ENCODE measurements at regions not wholly inside any gene's neighbourhood (a gene's known extent, or its start where the extent isn't known, plus 50 kb on each side); places are given as distances from the start of the nearest gene placed in this dataset.

DNA sequence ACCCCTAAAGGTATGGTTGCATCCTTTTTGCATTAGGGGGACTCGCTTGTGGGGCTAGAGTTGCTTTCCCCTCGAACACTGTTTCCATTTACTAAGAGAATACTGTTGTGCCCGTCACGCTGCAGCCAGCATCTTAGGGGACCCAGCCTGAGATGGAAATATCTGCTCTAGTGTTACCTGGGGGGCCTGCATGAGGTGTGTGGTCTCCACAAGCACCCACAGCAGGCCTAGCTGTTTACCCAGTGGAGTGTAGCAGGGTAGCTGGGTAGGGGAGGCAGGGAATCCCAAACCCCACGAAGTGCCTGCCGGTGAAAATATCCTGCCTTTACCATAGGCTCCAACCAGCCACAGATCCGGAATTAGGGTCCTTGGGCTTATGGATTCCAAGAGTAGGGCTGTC lies 303.6 kb downstream of the PTPRU start:
- Histone ChIP-seq H3K4me3 (no peak overlapping the region), H3K4me2 (ENCODE audit: control insufficient read depth, insufficient read depth) (no peak overlapping the region), H3K9me3 (replicated peaks; ENCODE audit: control insufficient read depth, insufficient read depth, low read length) (no peaks in the 10 kb centered on the region), H3K9ac (ENCODE audit: control insufficient read depth, insufficient read depth, low read length) (no peak overlapping the region), H2AFZ (ENCODE audit: control insufficient read depth, low read depth, low read length) (no peak overlapping the region), H3K27ac (ENCODE audit: control insufficient read depth, insufficient read depth) (no peak overlapping the region), H4K20me1 (ENCODE audit: control insufficient read depth, insufficient read depth) (no peaks in the 10 kb centered on the region), H3K27me3 (replicated peaks in 1 of 2; ENCODE audit: control insufficient read depth in 2 of 2, insufficient read depth in 2 of 2, low read length in 1 of 2) (no peaks in the 10 kb centered on the region; a peak in 1 of 4 replicates), H3K4me1 (ENCODE audit: control insufficient read depth, insufficient read depth, low read length) (no peaks in the 10 kb centered on the region), H3K79me2 (ENCODE audit: control insufficient read depth, insufficient read depth, low read length) (no peaks in the 10 kb centered on the region), H3K36me3 (ENCODE audit: control insufficient read depth in 2 of 2, insufficient read depth in 2 of 2, low read length in 1 of 2) (no peaks in the 10 kb centered on the region)
- TF ChIP-seq PAX5 (IDR thresholded peaks at IDR 0.05; ENCODE audit: borderline replicate concordance, low read depth, low read length) (no peak), RAD21 (IDR thresholded peaks at IDR 0.05; ENCODE audit: insufficient read depth, low read depth, low read length) (no peak), ZBED1 (IDR thresholded peaks at IDR 0.05; ENCODE audit: borderline replicate concordance) (no peak), TCF7 (IDR thresholded peaks at IDR 0.05; ENCODE audit: borderline replicate concordance) (no peak), NRF1 (conservative IDR thresholded peaks at IDR 0.05; ENCODE audit: low read depth, low read length) (no peak), TARDBP (IDR thresholded peaks at IDR 0.05; ENCODE audit: borderline replicate concordance) (no peak), CBX3 (IDR thresholded peaks at IDR 0.05; ENCODE audit: borderline replicate concordance, low read depth) (no peak), SUZ12 (IDR thresholded peaks at IDR 0.05; ENCODE audit: unreplicated experiment) (no peak), MTA2 (IDR thresholded peaks at IDR 0.05; ENCODE audit: low read depth) (no peak), NR2C1 (IDR thresholded peaks at IDR 0.05) (no peak), NR2C2 (IDR thresholded peaks at IDR 0.05; ENCODE audit: borderline replicate concordance, control insufficient read depth, insufficient read length, low read depth) (no peak), CBX5 (IDR thresholded peaks at IDR 0.05; ENCODE audit: low read depth) (no peak), BMI1 (IDR thresholded peaks at IDR 0.05; ENCODE audit: borderline replicate concordance) (no peak), IRF4 (IDR thresholded peaks at IDR 0.05; ENCODE audit: low read depth, low read length) (no peak), SIX5 (IDR thresholded peaks at IDR 0.05; ENCODE audit: low read depth, low read length, severe bottlenecking) (no peak)
- TF ChIP-seq, protein P1, sequence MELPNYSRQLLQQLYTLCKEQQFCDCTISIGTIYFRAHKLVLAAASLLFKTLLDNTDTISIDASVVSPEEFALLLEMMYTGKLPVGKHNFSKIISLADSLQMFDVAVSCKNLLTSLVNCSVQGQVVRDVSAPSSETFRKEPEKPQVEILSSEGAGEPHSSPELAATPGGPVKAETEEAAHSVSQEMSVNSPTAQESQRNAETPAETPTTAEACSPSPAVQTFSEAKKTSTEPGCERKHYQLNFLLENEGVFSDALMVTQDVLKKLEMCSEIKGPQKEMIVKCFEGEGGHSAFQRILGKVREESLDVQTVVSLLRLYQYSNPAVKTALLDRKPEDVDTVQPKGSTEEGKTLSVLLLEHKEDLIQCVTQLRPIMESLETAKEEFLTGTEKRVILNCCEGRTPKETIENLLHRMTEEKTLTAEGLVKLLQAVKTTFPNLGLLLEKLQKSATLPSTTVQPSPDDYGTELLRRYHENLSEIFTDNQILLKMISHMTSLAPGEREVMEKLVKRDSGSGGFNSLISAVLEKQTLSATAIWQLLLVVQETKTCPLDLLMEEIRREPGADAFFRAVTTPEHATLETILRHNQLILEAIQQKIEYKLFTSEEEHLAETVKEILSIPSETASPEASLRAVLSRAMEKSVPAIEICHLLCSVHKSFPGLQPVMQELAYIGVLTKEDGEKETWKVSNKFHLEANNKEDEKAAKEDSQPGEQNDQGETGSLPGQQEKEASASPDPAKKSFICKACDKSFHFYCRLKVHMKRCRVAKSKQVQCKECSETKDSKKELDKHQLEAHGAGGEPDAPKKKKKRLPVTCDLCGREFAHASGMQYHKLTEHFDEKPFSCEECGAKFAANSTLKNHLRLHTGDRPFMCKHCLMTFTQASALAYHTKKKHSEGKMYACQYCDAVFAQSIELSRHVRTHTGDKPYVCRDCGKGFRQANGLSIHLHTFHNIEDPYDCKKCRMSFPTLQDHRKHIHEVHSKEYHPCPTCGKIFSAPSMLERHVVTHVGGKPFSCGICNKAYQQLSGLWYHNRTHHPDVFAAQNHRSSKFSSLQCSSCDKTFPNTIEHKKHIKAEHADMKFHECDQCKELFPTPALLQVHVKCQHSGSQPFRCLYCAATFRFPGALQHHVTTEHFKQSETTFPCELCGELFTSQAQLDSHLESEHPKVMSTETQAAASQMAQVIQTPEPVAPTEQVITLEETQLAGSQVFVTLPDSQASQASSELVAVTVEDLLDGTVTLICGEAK (IDR thresholded peaks at IDR 0.05; ENCODE audit: borderline replicate concordance), result no peak
- intact Hi-C loops (cut with micrococcal nuclease; ENCODE audit: unreplicated experiment), result no loop called here
- in situ Hi-C loops (cut with MboI), result no loop called here
- no TSS peak for BruUV-seq (replicated peaks)
- ChIA-PET POLR2A (no interaction called here), CTCF (no interaction called here), SMC1A (ENCODE audit: uncharacterized antibody, unreplicated experiment) (no interaction called here), RAD21 (ENCODE audit: unreplicated experiment) (no interaction called here)
- 47% methylated on average over 7 of the region's 7 CpGs for WGBS (ENCODE audit: insufficient coverage, insufficient replicate concordance, low lambda C conversion rate, missing lambda C conversion rate)
- no peak for ATAC-seq
- DNase-seq (ENCODE audit: low read depth, low spot score), result no peak
- FAIRE-seq, result no peak
